ENCODE measurements at regions not wholly inside any gene's neighbourhood (a gene's known extent, or its start where the extent isn't known, plus 50 kb on each side); places are given as distances from the start of the nearest gene placed in this dataset.

DNA sequence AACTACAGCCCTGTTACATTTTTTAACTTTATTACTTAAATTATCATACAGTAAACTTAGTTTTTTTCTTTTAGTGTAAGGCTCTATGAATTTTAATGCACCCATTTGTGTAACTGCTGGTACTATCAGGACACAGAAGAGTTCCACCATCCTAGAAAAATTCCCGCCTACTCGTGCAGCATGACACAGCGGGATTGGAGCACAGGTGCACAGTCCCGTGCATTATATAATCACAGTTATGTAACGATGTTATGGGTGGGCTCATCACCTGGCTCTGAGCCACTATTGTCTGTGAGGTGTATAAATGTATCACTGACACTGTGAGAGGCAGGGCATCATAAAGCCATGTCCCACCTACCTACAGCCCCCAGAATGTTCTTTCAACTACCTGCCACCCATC is 80.7 kb downstream of the DRD1 start:
- Mint-ChIP-seq H3K4me3 (no peak overlapping the region), H3K27me3 (ENCODE audit: low read depth) (no peaks in the 10 kb centered on the region), H3K36me3 (ENCODE audit: low read depth) (no peaks in the 10 kb centered on the region), H3K4me1 (ENCODE audit: low read depth) (no peaks in the 10 kb centered on the region), H3K27ac (no peak overlapping the region), H3K9me3 (no peaks in the 10 kb centered on the region)
- no peak for DNase-seq (ENCODE audit: low spot score)

DNA sequence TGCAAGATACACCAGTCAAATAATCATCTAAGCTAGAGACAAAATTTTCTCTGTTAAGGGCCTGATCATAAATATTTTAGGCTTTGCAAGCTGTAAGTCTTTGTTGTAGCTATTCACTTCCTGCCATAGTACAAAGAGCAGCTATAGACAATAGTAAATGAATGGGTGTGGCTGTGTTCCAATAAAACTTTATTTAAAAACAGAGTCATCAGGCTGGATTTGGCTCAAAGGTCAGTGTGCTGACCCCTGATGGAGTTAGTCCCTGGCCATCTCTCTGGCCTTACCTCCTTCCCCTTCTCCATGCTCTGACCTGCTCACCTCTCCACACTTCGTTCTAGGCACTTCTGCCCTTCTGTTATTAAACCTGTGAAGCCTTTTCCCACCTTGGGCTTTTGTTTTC is 86.0 kb downstream of the DRD1 start:
- Mint-ChIP-seq H3K36me3 (ENCODE audit: low read depth) (no peaks in the 10 kb centered on the region), H3K27ac (no peak overlapping the region), H3K27me3 (ENCODE audit: low read depth) (peaks cover 3% of the 10 kb centered on the region), H3K4me3 (no peak overlapping the region), H3K9me3 (no peaks in the 10 kb centered on the region), H3K4me1 (ENCODE audit: low read depth) (no peaks in the 10 kb centered on the region)
- DNase-seq (ENCODE audit: low spot score): no peak

DNA sequence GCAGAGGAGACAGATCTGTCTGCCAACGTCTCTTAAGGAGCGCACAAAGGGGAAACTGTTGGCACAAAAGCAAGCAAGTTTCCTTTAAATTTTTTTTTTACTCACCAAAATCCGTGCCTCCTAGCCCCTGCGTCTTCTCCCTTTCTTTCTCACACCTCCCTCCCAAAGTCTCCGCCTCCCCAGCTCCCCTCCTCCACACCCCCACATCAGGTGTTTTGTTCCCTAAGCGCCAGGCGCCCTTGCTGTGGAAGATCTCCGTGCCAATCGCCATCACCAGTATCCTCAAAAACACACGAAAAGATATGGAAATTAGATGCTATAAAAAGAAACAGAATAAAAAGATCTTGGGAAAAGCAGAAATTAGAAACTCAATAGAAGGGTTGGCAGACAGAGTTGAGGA is 87.6 kb downstream of the DRD1 start:
- H3K4me1 Mint-ChIP-seq (ENCODE audit: low read depth): no peaks in the 10 kb centered on the region
- H3K4me3 Mint-ChIP-seq: no peak overlapping the region
- no peaks in the 10 kb centered on the region for H3K36me3 Mint-ChIP-seq (ENCODE audit: low read depth)
- no peak overlapping the region for H3K27ac Mint-ChIP-seq
- DNase-seq (ENCODE audit: low spot score): no peak
- no peaks in the 10 kb centered on the region for H3K9me3 Mint-ChIP-seq
- peaks cover 3% of the 10 kb centered on the region for H3K27me3 Mint-ChIP-seq (ENCODE audit: low read depth)

DNA sequence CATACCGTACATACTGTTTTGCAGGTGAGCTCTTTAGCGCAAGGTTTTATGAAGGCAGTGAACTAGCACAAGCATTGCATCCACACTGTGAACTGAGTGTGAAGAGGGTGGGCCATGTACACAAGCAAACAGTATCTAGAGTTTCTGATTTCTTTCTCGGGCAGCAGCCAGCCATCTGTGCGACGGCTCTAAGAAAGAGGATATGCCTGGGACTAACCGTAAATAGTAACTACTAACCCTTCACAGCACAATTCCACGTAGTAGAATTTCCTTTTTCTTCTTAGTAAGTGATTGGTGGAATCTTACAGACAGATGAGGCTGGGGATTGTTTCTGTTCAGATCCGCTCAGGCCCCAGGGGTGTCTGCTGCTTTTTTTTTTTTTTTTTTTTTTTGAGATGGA is 89.0 kb downstream of the DRD1 start:
- H3K4me1 Mint-ChIP-seq (ENCODE audit: low read depth): no peaks in the 10 kb centered on the region
- no peak overlapping the region for H3K27ac Mint-ChIP-seq
- H3K27me3 Mint-ChIP-seq (ENCODE audit: low read depth): peaks cover 3% of the 10 kb centered on the region
- H3K9me3 Mint-ChIP-seq: no peaks in the 10 kb centered on the region
- H3K4me3 Mint-ChIP-seq: no peak overlapping the region
- no peak for DNase-seq (ENCODE audit: low spot score)
- no peaks in the 10 kb centered on the region for H3K36me3 Mint-ChIP-seq (ENCODE audit: low read depth)

DNA sequence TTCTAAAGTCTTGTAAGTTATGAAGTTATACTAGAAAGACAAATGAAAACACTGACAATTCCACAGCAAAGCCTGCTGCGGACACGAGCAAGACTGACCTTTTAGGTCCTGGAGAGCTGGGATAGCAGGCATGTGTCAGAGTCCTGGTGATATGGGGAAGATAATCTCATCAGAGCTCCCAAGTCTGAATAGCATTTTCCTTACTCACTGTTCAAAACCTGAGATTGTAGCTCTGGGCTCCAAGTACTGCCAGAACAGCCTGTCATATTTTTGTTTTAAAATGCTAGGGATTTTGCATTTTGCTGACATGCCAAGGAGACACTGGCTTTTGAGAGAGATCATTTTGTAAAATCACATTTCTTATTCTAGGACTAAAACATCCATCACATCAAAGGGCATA is 90.1 kb downstream of the DRD1 start:
- Mint-ChIP-seq H3K27me3 (ENCODE audit: low read depth) (peaks cover 3% of the 10 kb centered on the region), H3K4me1 (ENCODE audit: low read depth) (no peaks in the 10 kb centered on the region)

DNA sequence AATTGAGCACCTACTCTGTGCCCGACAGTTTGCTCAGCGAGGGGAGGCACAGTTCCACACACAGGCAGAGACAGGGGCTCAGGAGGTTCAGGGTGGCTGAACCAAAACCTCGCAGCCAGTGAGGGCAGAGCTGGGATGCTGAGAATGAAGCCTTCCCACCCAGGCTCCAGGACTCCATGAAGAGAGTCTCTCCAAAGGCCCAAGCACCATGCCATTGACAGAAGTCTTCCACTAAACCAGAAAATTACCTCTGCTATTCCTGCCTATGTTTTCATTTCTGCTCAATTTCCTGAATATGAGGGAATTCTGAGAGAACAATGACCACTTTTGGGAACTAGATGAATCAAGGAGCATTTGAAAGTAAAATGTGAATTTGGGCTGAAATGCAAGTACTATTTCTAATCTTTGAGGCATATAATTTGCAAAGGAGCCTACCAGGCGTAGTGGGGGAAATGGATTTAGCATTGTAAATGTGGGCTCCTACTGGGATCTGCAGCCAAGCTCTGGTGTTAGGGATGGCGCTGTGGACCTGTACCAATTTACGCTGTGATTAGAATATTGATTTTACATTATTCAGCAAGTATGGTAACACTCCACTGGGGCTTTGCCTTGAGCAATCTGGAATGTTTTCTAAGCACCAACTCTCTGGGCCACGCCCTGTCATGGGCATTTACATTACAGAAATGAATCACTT is 91.9 kb downstream of the DRD1 start:
- no peaks in the 10 kb centered on the region for H3K4me1 Mint-ChIP-seq (ENCODE audit: low read depth)
- H3K36me3 Mint-ChIP-seq (ENCODE audit: low read depth): no peaks in the 10 kb centered on the region
- no peak overlapping the region for H3K27ac Mint-ChIP-seq
- H3K9me3 Mint-ChIP-seq: no peaks in the 10 kb centered on the region
- H3K27me3 Mint-ChIP-seq (ENCODE audit: low read depth): peaks cover 3% of the 10 kb centered on the region
- no peak for DNase-seq (ENCODE audit: low spot score)
- H3K4me3 Mint-ChIP-seq: no peak overlapping the region

More for the DNA sequence above, 90.1 kb downstream of the DRD1 start:
- no peaks in the 10 kb centered on the region for H3K9me3 Mint-ChIP-seq
- no peak for DNase-seq (ENCODE audit: low spot score)
- no peak overlapping the region for H3K4me3 Mint-ChIP-seq
- H3K36me3 Mint-ChIP-seq (ENCODE audit: low read depth): no peaks in the 10 kb centered on the region
- H3K27ac Mint-ChIP-seq: no peak overlapping the region

DNA sequence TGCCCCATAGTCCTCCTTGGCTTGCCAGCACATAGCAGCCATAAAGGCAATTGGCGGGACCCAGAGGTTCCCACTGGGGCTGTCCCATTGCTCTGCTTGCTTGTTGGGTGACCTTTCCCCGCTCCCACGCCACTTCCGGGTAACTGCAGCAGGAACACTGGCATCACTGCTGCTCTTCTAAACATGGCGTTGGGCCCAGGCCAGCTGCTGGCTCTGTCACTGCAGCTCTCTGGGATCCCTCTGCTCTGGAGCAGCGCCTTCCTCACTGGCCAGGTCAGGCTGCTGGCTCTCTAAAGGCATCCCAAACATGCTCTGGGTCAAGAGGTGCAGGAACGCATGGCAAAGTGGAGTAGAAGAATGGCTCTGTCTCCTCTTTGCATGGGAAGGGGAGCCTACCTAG is 92.9 kb downstream of the DRD1 start:
- H3K27me3 Mint-ChIP-seq (ENCODE audit: low read depth): no peaks in the 10 kb centered on the region
- no peak overlapping the region for H3K4me3 Mint-ChIP-seq
- H3K4me1 Mint-ChIP-seq (ENCODE audit: low read depth): no peaks in the 10 kb centered on the region
- no peaks in the 10 kb centered on the region for H3K9me3 Mint-ChIP-seq
- H3K36me3 Mint-ChIP-seq (ENCODE audit: low read depth): no peaks in the 10 kb centered on the region
- H3K27ac Mint-ChIP-seq: no peak overlapping the region
- DNase-seq (ENCODE audit: low spot score): no peak

DNA sequence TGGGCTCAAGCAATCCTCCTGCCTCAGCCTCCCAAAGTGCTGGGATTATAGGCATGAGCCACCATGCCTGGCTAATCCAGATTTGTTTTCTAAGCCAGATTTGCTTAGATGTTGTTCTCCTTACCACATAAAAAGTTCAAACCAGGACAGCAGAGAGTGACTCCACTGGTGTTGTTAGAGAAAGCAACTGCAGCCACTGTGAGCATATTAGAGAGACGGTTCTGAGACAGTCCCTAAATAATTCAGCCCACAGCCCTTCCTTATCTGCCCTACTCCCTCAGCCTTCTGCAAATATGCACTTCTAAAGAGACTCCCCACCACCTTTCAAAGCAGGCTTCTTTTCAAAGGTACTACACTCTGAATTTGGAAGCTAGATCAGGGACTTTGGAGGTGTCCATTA is 96.1 kb downstream of the DRD1 start:
- Mint-ChIP-seq H3K4me1 (ENCODE audit: low read depth) (no peaks in the 10 kb centered on the region), H3K9me3 (no peaks in the 10 kb centered on the region), H3K27ac (no peak overlapping the region), H3K4me3 (no peak overlapping the region), H3K36me3 (ENCODE audit: low read depth) (no peaks in the 10 kb centered on the region), H3K27me3 (ENCODE audit: low read depth) (no peaks in the 10 kb centered on the region)
- no peak for DNase-seq (ENCODE audit: low spot score)

- Mint-ChIP-seq H3K36me3 (ENCODE audit: low read depth) (no peaks in the 10 kb centered on the region), H3K27me3 (ENCODE audit: low read depth) (no peaks in the 10 kb centered on the region), H3K4me3 (no peak overlapping the region), H3K4me1 (ENCODE audit: low read depth) (no peaks in the 10 kb centered on the region), H3K9me3 (no peaks in the 10 kb centered on the region), H3K27ac (no peak overlapping the region)
- no peak for DNase-seq (ENCODE audit: low spot score)
Measured at GRCh38 chr5:175347027-175347426, 97.0 kb downstream of the DRD1 start.

DNA sequence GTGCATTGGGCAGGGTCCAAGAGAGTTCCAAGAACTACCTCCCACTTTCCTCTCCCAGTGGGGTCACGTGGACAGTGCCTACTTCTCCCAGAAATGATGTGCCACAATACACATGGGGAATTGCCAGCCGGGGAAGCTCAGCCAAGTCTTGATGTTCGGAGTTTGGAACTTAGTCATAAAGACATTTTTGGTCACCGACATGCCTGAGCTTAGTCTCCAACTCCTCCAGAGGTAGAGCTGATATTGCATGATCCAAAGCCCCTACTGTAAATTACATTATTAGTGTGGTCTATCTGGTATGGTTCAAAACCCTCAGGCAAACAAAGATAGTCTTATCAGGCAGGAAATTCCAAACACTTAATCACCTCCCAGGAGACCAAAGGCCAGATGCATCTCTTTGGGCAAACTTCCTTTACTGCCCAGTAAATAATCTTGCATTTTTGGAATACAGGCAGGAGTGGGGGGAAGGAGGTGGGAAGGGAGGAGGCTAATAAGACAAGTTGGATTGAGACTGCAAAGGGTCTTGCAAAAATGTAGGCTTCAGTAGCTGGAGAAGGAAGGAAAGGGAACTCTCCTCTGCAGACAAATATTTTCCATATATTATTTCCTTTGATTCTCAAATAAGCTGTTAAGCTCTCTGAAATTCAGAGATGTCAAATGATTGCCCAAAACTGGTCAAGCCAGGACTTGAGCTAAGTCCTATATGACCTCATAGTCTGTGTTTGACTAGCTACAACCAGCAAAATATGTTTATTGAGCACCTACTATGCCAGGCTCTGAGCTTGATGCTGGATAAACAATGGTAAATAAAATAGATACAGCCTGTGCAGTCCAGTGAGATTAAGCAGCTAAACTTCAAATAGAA is 99.4 kb downstream of the DRD1 start:
- Mint-ChIP-seq H3K9me3 (no peaks in the 10 kb centered on the region), H3K27me3 (ENCODE audit: low read depth) (no peaks in the 10 kb centered on the region), H3K4me3 (no peak overlapping the region), H3K36me3 (ENCODE audit: low read depth) (no peaks in the 10 kb centered on the region), H3K27ac (no peak overlapping the region), H3K4me1 (ENCODE audit: low read depth) (no peaks in the 10 kb centered on the region)
- DNase-seq (ENCODE audit: low spot score): no peak

DNA sequence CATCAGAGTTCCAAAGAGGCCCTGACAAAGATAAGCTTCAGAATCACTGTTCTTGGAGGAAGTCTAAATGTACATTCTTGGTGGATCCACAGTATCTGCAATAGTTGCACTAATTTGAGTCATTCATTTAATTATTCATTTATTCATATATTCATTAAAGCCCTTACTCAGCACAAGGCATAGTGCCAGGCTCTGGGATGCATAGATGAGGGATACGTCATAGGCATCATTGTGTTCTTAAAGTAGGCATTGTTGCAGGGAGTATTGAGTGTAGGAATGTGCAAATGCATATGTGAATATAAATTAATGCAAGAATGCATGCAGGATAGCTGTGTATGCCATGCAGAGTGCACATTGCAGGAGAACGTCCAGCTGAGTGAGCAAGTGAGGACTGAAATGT is 100.7 kb downstream of the DRD1 start:
- no peak for DNase-seq (ENCODE audit: low spot score)
- Mint-ChIP-seq H3K27ac (no peak overlapping the region), H3K4me1 (ENCODE audit: low read depth) (no peaks in the 10 kb centered on the region), H3K36me3 (ENCODE audit: low read depth) (no peaks in the 10 kb centered on the region), H3K27me3 (ENCODE audit: low read depth) (no peaks in the 10 kb centered on the region), H3K4me3 (no peak overlapping the region), H3K9me3 (no peaks in the 10 kb centered on the region)

DNA sequence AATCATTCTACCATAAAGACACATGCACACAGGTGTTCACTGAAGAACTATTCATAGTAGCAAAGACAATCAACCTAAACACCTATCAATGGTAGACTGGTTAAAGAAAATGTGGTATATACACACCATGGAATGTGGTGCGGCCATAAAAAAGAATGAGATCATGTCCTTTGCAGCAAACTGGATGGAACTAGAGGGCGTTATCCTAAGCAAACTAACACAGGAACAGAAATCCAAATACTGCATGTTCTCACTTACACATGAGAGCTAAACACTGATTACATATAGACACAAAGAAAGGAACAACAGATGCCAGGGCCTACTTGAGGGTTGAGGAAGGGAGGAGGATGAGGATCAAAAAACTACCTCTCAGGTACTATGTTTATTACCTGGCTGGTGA is 103.8 kb downstream of the DRD1 start:
- no peaks in the 10 kb centered on the region for H3K4me1 Mint-ChIP-seq (ENCODE audit: low read depth)
- H3K36me3 Mint-ChIP-seq (ENCODE audit: low read depth): no peaks in the 10 kb centered on the region
- H3K27me3 Mint-ChIP-seq (ENCODE audit: low read depth): no peaks in the 10 kb centered on the region
- DNase-seq (ENCODE audit: low spot score): no peak
- H3K9me3 Mint-ChIP-seq: no peaks in the 10 kb centered on the region
- H3K4me3 Mint-ChIP-seq: no peak overlapping the region
- no peak overlapping the region for H3K27ac Mint-ChIP-seq

GRCh38 chr5:175337680-175338079 is 106.3 kb downstream of the DRD1 start:
- DNase-seq (ENCODE audit: low spot score): no peak
- Mint-ChIP-seq H3K4me3 (no peak overlapping the region), H3K4me1 (ENCODE audit: low read depth) (no peaks in the 10 kb centered on the region), H3K9me3 (no peaks in the 10 kb centered on the region), H3K36me3 (ENCODE audit: low read depth) (no peaks in the 10 kb centered on the region), H3K27me3 (ENCODE audit: low read depth) (no peaks in the 10 kb centered on the region), H3K27ac (no peak overlapping the region)

GRCh38 chr5:175336781-175337180 is 107.2 kb downstream of the DRD1 start:
- H3K36me3 Mint-ChIP-seq (ENCODE audit: low read depth): no peaks in the 10 kb centered on the region
- no peaks in the 10 kb centered on the region for H3K4me1 Mint-ChIP-seq (ENCODE audit: low read depth)
- H3K4me3 Mint-ChIP-seq: no peak overlapping the region

More at GRCh38 chr5:175336781-175337180, 107.2 kb downstream of the DRD1 start:
- H3K27ac Mint-ChIP-seq: no peak overlapping the region
- H3K27me3 Mint-ChIP-seq (ENCODE audit: low read depth): no peaks in the 10 kb centered on the region
- no peaks in the 10 kb centered on the region for H3K9me3 Mint-ChIP-seq
- DNase-seq (ENCODE audit: low spot score): no peak

Data from T-helper 2 cell treated with Interferon-gamma antibody and Interleukin-4, amounts not matched to agents 5 μg/mL and 100 μg/mL, for 36 hours (primary cell).